H9 (cell line): ENCODE measurements at regions not wholly inside any gene's neighbourhood (a gene's known extent, or its start where the extent isn't known, plus 50 kb on each side); places are given as distances from the start of the nearest gene placed in this dataset.

Experiments used
- DNase-seq: peaks from one replicate; pipeline ENCODE4 v3.0.0-alpha.2; 2017
- H2AFZ ChIP-seq: one replicate; pipeline ENCODE4 v1.6.1; 2013; ENCODE audit warnings: mild to moderate bottlenecking, low read length, control low read depth, moderate library complexity
- H2AK5ac ChIP-seq: 2 replicates; pipeline ENCODE4 v1.6.1; 2013; ENCODE audit warnings: low read length, control low read depth, mixed read lengths; ENCODE audit not compliant: insufficient read length
- H2BK120ac ChIP-seq: one replicate; pipeline ENCODE4 v1.6.1; 2013; ENCODE audit warnings: low read depth, mild to moderate bottlenecking, low read length, control low read depth, inconsistent platforms; ENCODE audit not compliant: poor library complexity, severe bottlenecking
- H2BK12ac ChIP-seq: 2 replicates; pipeline ENCODE4 v1.6.1; 2013; ENCODE audit warnings: low read length, control low read depth, mixed read lengths, low read depth; ENCODE audit not compliant: insufficient read length
- H2BK15ac ChIP-seq: 2 replicates; pipeline ENCODE4 v1.6.1; 2013; ENCODE audit warnings: low read depth, low read length, control low read depth
- H2BK20ac ChIP-seq: one replicate; pipeline ENCODE4 v1.6.1; 2013; ENCODE audit warnings: low read depth, mild to moderate bottlenecking, low read length, control low read depth, inconsistent platforms; ENCODE audit not compliant: poor library complexity, severe bottlenecking
- H2BK5ac ChIP-seq: 2 replicates; pipeline ENCODE4 v1.6.1; 2013; ENCODE audit warnings: low read length, control low read depth, mixed read lengths; ENCODE audit not compliant: insufficient read length
- H3K14ac ChIP-seq: 2 replicates; pipeline ENCODE4 v1.6.1; 2013; ENCODE audit warnings: low read length, control low read depth; ENCODE audit not compliant: insufficient read depth
- H3K18ac ChIP-seq: 2 replicates; pipeline ENCODE4 v1.6.1; 2013; ENCODE audit warnings: low read depth, mild to moderate bottlenecking, mixed read lengths, low read length, control low read depth; ENCODE audit not compliant: insufficient read length
- H3K23ac ChIP-seq: 2 replicates; pipeline ENCODE4 v1.6.1; 2013; ENCODE audit warnings: low read length, control low read depth, mixed read lengths, low read depth; ENCODE audit not compliant: insufficient read length
- H3K23me2 ChIP-seq: 2 replicates; pipeline ENCODE4 v1.6.1; 2013; ENCODE audit warnings: low read depth, mild to moderate bottlenecking, mixed read lengths, low read length, control low read depth; ENCODE audit not compliant: insufficient read length, poor library complexity, severe bottlenecking
- H3K27ac ChIP-seq: 2 replicates; pipeline ENCODE4 v1.5.1; 2013; ENCODE audit warnings: low read length, control low read depth, mixed read lengths, low read depth; ENCODE audit not compliant: insufficient read length
- H3K27me3 ChIP-seq: 2 replicates; pipeline ENCODE4 v1.6.1; 2013; ENCODE audit warnings: low read length, control low read depth, inconsistent platforms; ENCODE audit not compliant: insufficient read depth
- H3K4ac ChIP-seq: 2 replicates; pipeline ENCODE4 v1.6.1; 2013; ENCODE audit warnings: low read depth, mild to moderate bottlenecking, control low read depth, inconsistent platforms, low read length, moderate library complexity
- H3K4me1 ChIP-seq: 2 replicates; pipeline ENCODE4 v1.6.1; 2013; ENCODE audit warnings: low read length, control low read depth, inconsistent platforms; ENCODE audit not compliant: insufficient read depth
- H3K4me2 ChIP-seq: 2 replicates; pipeline ENCODE4 v1.6.1; 2013; ENCODE audit warnings: low read length, control low read depth, mixed read lengths; ENCODE audit not compliant: insufficient read length, insufficient read depth
- H3K56ac ChIP-seq: 2 replicates; pipeline ENCODE4 v1.6.1; 2013; ENCODE audit warnings: low read depth, mild to moderate bottlenecking, mixed read lengths, low read length, control low read depth; ENCODE audit not compliant: insufficient read length
- H3K79me1 ChIP-seq: 2 replicates; pipeline ENCODE4 v1.6.1; 2013; ENCODE audit warnings: low read depth, mild to moderate bottlenecking, moderate library complexity, low read length, control low read depth, inconsistent platforms; ENCODE audit not compliant: insufficient read depth, poor library complexity, severe bottlenecking
- H3K79me2 ChIP-seq: 2 replicates; pipeline ENCODE4 v1.6.1; 2013; ENCODE audit warnings: low read length, control low read depth, inconsistent platforms; ENCODE audit not compliant: insufficient read depth
- H3K9ac ChIP-seq: 2 replicates; pipeline ENCODE4 v1.6.1; 2013; ENCODE audit warnings: low read length, control low read depth, mixed read lengths; ENCODE audit not compliant: insufficient read length; ENCODE audit errors: extremely low read depth
- H3K9me3 ChIP-seq: one replicate; pipeline ENCODE4 v1.6.1; 2013; ENCODE audit warnings: low read depth, low read length, inconsistent platforms; ENCODE audit not compliant: control insufficient read depth
- H3T11ph ChIP-seq: one replicate; pipeline ENCODE4 v1.6.1; 2013; ENCODE audit warnings: mild to moderate bottlenecking, low read length, control low read depth, inconsistent platforms
- H4K20me1 ChIP-seq: one replicate; pipeline ENCODE4 v1.6.1; 2013; ENCODE audit not compliant: control insufficient read depth, insufficient read length, insufficient read depth
- H4K5ac ChIP-seq: 2 replicates; pipeline ENCODE4 v1.6.1; 2013; ENCODE audit warnings: low read depth, mild to moderate bottlenecking, mixed read lengths, low read length, control low read depth; ENCODE audit not compliant: insufficient read length
- H4K8ac ChIP-seq: replicated peaks from 2 replicates; pipeline ENCODE4 v1.6.1; 2013; ENCODE audit warnings: low read length, control low read depth, mixed read lengths, low read depth; ENCODE audit not compliant: insufficient read length
- H4K91ac ChIP-seq: 2 replicates; pipeline ENCODE4 v1.6.1; 2013; ENCODE audit warnings: low read depth, mild to moderate bottlenecking, moderate library complexity, mixed read lengths, low read length, control low read depth; ENCODE audit not compliant: insufficient read length
- H3K27ac Mint-ChIP-seq, 3 experiments: 2 replicates in 2 of 3; 3 replicates in 1 of 3; pipeline ENCODE4 v1.8.0; 2020 to 2021; ENCODE audit warnings: mixed read lengths in 3 of 3, mild to moderate bottlenecking in 1 of 3, moderate library complexity in 1 of 3
- H3K27me3 Mint-ChIP-seq: 2 replicates; pipeline ENCODE4 v1.8.0; 2021; ENCODE audit warnings: low read depth, mild to moderate bottlenecking, moderate library complexity, mixed read lengths
- H3K36me3 Mint-ChIP-seq, 3 experiments: 2 replicates in 2 of 3; 3 replicates in 1 of 3; pipeline ENCODE4 v1.8.0; 2020 to 2021; ENCODE audit warnings: low read depth in 3 of 3, mixed read lengths in 3 of 3; ENCODE audit not compliant: insufficient read depth in 1 of 3
- H3K4me1 Mint-ChIP-seq, 2 experiments: 2 replicates each; pipeline ENCODE4 v1.8.0; 2020; ENCODE audit warnings: mixed read lengths in 2 of 2
- H3K4me3 Mint-ChIP-seq, 2 experiments: 2 replicates in 1 of 2; 3 replicates in 1 of 2; pipeline ENCODE4 v1.8.0; 2020 to 2021; ENCODE audit warnings: mild to moderate bottlenecking in 2 of 2, mixed read lengths in 2 of 2, moderate library complexity in 1 of 2
- H3K9me3 Mint-ChIP-seq, 2 experiments: 2 replicates in 1 of 2; 3 replicates in 1 of 2; pipeline ENCODE4 v1.8.0; 2020; ENCODE audit warnings: mild to moderate bottlenecking in 2 of 2, mixed read lengths in 2 of 2, moderate library complexity in 1 of 2
- CTCF ChIP-seq: fragments of 200-600 bp; sonication (generic); conservative IDR thresholded peaks from 3 replicates; pipeline ENCODE4 v1.8.0; 2021; ENCODE audit warnings: antibody characterized with exemption, mild to moderate bottlenecking
- WGBS: extraction: QIAGEN DNeasy Blood & Tissue Kit; methylation state at CpG from one replicate; pipeline ENCODE4 v1.1.7; 2013; ENCODE audit warnings: missing lambda C conversion rate, low lambda C conversion rate, mixed read lengths; ENCODE audit not compliant: insufficient read length; ENCODE audit errors: extremely low coverage; 5-methylcytosine and 5-hydroxymethylcytosine counted together

- Histone ChIP-seq H2BK120ac (no peak overlapping the region), H3K4me1 (no peaks in the 10 kb centered on the region), H3K79me1 (no peaks in the 10 kb centered on the region), H2BK5ac (no peak overlapping the region), H3K18ac (no peak overlapping the region), H3K4ac (no peak overlapping the region), H4K91ac (no peak overlapping the region), H2AFZ (no peak overlapping the region), H3T11ph (no peak overlapping the region), H3K4me2 (no peak overlapping the region), H2AK5ac (no peak overlapping the region), H3K27ac (no peak overlapping the region), H3K27me3 (no peaks in the 10 kb centered on the region), H2BK20ac (no peak overlapping the region), H3K9me3 (no peaks in the 10 kb centered on the region), H4K20me1 (no peaks in the 10 kb centered on the region), H3K23me2 (no peaks in the 10 kb centered on the region), H3K9ac (no peak overlapping the region), H2BK15ac (no peak overlapping the region), H3K79me2 (no peaks in the 10 kb centered on the region), H2BK12ac (no peak overlapping the region), H3K56ac (no peak overlapping the region), H4K5ac (no peak overlapping the region), H3K23ac (no peak overlapping the region), H3K14ac (no peak overlapping the region), H4K8ac (no peak overlapping the region)
- Mint-ChIP-seq H3K9me3 (no peaks in the 10 kb centered on the region), H3K4me1 (no peaks in the 10 kb centered on the region), H3K27me3 (peaks cover 3% of the 10 kb centered on the region; the same call in 1 of the 2 replicates), H3K27ac (no peak overlapping the region), H3K36me3 (no peaks in the 10 kb centered on the region), H3K4me3 (no peak overlapping the region)
- TF ChIP-seq CTCF = no peak
- no peak for DNase-seq
- WGBS = no CpG with 5 or more reads among the region's 3 CpGs
Observed at GRCh38 chr18:2338601-2339000, 232.7 kb downstream of the METTL4 start.
